ENCODE measurements at regions not wholly inside any gene's neighbourhood (a gene's known extent, or its start where the extent isn't known, plus 50 kb on each side); places are given as distances from the start of the nearest gene placed in this dataset.

DNA sequence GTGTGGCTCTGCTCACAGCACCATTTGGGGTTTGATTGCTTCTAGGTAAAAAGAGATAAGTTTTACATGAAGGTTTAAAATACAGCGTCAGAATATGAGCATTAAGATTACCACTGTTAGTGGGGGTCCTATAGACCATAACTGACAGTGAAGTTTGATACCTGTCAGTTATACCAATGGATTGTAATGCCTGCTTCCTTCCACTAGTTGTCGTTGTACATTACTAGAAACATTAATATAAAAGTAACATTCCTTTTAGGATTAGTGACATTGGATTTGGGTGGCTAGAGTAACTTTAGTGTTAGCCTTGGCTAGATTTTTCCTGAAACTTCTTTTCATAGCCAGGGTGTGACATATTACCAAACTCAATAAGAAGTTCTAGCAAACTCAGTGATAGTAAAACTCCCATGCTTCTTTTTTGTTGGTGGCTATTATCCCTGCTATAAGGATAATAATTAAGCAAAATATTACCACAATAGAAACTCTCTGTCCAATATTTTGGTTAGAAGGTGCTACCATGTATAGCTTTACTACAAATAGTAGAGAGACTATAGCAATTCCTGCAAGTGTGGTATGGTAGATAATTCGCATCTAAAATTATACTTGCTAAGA is 57.1 kb downstream of the FAM181B start:
- DNase-seq, result no peak

DNA sequence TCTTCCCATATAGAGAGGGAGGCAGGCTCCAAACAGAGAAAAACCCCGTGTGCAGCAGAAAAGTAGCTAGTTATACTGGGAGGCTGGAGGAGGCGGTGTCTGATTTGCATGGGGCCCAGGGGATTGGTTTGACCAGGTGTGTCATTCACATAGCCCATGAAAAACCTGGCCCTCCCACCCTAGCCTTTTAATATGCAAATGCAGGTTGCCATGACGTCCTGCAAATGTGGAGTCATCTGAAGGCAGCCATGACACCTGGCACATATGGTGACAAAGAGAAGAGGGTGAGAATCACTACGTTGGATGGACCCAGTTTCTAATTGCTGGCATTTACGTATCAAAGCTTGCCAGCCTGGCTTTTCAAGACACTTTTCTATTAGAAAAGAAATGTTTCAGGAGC is 57.8 kb downstream of the FAM181B start:
- no peak for DNase-seq

DNA sequence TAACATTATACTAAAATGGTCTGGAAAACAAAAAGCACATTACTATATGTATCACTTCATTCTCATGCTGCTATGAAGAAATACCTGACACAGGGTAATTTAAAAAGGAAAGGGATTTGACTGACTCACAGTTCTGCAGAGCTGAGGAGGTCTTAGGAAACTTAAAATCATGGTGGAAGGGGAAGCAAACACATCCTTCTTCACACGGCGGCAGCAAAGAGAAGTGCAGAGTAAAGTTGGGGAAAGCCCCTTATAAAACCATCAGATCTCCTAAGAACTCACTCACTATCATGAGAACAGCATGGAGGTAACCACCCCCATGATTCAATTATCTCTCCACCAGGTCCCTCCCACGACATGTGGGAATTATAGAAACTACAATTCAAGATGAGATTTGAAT is 60.0 kb downstream of the FAM181B start:
- DNase-seq, result no peak

DNA sequence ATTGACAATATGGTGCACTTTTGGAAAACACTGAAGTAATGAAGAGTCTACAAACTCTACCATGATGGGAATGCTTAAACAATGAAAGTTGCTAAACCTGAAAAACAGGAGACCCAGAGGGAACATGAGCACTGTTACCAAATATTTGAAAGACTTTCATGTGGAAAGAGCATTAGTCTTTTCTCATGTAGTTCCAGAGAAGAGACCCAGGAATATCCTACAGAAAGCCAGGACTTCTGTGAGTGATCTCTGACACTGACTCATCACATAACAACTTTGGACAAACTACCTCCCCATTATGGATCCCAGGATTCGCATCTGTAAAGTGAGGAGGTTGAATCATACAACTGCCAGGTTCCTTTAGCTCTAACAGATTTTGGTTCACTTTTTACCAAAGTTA is 62.2 kb downstream of the FAM181B start:
- DNase-seq, result no peak

DNA sequence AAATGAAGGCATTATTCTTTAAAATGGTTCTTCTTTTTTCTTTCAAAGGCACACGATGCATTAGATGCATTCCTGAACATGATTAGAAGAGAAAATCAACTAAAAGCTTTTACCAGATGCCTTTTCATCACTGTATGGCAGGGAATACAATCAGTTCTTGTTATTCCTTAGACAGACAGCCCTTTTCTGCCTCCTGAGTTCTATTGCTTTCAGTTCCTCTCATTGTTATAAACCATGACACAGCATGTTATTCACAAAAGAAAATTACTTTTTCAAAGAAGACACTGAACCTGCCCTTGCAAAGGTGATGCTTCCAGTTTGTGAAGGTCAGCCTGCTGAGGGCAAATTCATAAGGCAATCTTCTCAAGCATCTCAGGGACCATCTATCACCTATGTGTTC is 70.1 kb downstream of the FAM181B start:
- no peak for DNase-seq

DNA sequence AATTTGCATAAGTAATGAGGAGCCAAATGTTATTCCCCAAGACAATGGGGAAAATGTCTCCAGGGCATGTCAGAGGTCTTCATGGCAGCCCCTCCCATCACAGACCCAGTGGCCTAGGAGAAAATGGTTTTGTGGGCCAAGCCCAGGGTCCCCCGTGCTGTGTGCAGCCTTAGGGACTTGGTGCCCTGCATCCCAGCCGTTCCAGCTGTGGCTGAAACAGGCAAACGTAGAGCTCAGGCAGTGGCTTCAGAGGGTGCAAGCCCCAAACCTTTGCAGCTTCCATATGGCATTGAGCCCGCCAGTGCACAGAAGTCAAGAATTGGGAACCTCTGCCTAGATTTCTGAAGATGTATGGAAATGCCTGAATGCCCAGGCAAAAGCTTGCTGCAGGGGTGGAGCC is 79.9 kb downstream of the FAM181B start:
- no peak for DNase-seq

DNA sequence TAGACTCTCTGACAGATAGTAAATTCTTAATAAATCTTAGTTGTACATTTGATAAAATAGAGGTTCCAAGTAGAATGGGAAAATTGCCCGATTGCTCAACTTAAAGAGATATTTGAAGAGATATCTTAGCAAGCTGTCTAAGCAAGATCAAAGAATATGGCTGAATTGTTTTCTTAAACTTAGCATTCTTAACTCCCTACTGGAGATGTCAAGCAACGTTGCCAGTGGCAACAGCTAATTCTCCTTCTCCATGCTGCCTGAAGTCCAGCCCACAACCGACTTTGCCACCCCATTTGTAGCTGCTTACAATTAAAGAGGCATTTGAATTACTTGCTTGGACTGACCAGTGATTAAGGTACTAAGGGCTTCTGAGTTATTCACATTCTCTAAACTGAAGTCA is 94.4 kb downstream of the FAM181B start:
- DNase-seq, result no peak

DNA sequence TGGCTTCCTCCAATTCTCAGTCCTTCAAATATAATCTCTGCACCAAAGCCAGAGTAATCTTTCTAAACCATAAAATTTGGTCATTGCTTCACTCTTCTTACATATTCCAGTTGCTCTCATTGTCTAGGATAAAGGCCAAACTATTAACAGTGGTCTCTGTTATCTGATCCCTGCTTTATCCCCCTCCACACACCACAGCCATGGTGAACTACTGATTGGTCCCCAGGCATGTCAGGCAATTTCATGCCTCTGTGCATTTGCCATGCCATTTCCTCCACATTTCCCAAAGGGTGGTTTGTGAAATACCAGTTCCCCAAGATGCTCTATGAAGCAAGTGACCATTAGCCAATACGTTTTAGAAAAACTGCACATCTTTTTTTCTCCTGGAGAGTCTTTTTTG is 97.0 kb downstream of the FAM181B start:
- DNase-seq, result no peak

DNA sequence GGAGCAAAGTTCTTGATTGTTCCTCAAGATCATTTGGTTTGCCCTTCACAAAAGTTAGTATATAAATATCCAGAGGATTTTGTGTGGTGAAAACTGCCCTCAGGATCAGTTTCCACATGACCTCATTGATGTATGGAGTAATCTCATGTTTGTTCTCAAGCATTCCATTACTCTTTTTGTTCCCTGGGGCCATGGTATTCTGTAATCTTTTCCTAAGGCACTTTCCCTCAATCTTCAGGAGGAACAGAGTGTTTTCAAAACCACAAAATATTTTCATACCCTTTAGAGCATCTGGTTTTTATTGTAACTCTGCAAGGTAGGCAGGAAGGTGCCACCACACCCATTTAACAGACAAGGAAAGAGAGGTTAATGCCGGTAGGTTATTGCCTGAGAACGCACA is 99.6 kb downstream of the FAM181B start:
- DNase-seq, result no peak

DNA sequence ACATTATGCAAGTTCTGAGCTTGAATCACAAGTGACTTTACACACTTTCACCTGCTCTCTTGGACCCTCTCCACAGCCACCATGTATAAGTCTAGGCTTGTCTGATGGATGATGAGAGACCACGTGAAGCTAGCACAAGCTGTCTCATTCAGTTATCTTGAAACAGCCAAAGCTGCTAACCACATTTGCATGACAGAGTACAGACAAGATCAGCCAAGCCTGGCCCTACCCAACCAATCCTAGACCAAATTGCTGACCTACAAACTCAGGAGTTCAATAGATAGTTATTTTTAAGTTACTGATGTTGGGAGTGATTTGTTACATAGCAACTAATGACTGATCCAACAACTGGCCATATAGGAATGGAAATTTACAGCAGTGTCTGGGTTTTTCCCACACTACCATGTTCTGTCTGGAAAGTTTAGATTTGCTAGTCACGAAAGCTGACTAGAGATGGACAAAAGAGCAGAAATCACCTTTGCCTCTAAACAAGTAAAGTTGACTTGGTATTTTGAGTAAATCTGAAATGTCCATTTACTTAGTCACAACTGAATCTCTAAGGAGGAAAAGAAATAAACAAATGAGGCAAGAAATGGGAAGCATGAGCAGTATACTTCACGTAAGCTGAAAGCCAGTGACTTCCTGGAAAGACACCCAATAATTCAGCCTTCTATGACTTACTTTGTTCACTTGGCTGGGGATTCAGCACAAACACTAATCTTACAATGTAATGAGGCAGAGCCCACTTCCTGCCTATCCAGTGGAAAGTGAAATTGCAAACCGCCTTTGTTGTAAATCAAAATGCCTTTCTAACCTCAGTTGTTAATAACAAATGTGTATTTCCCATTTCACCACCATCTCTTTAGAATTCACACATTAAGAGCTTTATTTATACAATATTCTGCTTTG is 101.7 kb downstream of the FAM181B start:
- DNase-seq, result no peak

DNA sequence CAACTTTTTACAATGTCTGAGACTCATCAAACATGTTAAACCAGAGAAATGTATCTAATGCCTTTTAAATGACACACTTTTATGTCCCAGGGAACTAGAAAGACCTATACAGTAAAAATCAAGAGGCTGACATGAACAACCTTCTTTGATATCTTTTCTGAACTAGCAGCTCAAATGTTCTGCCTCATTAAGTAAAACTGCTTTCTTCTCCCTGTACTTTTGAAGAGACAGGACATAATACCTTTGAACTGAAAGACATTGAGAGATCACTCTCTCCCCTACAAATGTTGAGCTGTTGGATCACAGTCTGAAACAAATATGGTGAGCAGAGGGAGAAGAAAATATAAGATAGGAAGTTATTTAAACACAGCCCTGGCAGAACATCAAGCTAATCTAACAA is 123.0 kb downstream of the FAM181B start:
- DNase-seq, result no peak

DNA sequence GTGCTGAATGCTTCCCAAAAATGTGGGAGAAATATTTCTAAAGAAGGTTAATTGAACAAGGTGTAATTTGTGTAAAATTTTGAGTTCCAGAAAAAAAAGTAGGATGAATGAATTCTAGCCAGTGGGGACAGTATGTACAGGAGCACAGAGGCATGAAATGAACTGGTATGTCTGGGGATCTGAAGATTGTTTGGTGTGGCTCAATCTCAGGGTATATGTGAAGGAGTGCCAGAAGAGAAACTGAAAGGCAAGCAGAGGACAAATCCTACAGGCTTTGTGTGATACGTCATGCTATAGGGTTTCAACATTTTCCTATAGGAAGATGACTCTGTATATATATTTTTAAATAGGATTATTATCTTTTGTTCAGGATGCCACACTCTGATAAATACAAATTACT is 126.9 kb downstream of the FAM181B start:
- no peak for DNase-seq

DNA sequence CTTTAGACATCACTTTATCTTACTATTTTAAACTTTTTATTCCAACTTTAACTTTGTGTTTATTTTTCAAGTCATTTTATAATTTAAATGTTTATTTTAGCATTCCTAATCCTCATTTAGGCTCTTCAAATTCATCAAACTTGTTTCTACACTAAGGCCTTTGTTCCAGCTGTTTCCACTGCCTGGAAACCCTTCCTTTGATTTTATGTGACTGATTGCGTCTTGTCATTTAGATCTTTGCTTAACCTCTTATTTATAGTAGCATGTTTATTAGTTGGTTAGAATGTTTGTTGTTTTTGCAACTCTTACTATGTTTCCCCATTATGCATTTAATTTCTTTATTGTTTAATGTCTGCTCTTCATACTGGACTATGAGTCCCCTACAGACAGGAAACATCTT is 132.0 kb downstream of the FAM181B start:
- no peak for DNase-seq

DNA sequence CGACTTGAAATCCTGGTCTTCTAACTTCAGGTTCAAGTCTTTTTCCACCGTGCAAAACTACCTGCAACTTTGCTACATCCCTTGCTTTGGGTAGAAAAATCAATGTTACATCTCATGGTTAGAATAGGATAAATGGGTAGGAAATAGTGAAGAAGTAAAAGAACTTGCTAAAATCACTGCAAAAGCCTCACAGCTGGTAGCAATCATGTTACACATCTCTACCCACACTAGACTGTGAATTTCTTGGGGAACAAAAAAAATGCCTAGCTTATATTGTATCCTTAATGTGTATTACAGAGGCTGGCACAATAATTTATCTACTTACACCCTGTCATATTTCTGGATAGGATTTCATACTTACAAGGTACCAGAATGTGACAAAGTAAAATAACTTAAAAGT is 133.8 kb downstream of the FAM181B start:
- no peak for DNase-seq

DNA sequence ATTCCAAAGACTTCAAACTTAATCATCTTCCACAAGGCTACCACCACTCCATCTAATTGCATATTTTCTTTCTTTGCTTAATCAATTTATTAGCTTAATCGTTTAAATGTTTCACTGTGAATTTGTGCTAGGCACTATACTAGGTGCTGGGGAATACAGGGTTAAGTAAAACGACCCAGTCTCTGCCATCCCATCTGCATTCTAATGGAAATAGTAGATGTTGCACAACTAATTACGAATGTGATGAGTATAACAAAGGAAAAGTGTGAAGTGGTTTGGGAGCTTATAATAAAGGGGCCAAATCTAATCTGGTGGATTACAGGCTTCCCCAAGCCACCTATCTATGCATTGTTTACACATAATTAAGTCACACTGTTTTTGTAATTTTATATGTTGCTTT is 147.1 kb downstream of the FAM181B start:
- no peak for DNase-seq

DNA sequence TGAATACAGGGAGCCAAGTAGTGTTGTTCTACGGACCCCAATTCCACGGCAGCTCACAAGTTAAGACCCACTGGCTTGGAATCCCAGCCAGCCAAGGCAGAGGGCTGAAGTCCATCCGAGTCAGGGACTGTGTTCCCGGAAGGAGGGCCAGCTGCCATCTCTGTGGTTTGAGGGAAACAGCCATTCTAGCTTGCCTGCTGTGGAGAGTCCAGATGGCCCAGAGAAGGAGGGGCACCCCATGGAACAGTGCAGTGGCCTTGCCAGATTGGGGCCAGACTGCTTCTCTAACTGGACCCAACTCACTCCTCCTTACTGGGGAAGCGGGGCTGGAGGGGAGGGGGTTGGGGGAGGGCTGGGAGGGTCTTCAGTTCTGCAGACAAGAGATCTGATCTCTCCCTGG is 156.4 kb downstream of the FAM181B start:
- DNase-seq, result no peak

DNA sequence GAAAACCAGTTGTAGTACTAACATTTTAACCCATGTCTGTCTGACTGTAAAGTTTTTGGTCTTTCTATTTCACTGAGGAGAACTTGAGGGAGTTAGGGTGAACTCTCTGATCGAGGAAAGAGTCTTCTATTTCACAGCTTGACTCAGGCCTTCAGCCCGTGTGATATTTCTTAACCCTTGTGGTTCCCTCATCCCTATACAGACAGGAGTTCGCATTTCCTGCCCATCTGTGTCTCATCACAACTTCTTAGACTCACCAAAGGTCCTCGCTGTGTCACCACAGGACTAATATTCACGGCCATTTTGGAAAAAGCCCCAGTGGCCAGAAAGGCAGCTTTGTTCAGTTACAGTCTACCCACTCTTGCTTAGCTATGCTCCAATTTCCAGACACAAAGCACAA is 172.8 kb downstream of the FAM181B start:
- no peak for DNase-seq

DNA sequence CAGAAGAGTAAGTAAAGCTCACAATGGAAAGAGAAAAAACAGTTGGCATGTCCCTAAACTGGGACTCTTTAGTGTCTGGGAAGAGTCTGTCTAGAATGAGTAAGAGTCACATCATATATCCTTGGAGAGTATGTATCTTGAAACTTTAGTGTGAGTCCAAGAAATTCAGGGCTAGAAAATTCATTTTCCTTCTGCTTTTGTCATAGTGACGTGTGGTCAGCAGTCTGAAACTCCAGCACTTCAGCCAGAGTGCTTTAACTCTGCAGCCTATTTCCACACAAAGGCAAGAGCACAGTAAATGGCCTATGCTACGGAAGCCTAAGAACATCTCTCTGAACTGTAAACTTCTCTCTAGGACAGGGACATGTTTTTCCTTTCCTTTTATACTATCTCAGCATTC is 174.1 kb downstream of the FAM181B start:
- no peak for DNase-seq

DNA sequence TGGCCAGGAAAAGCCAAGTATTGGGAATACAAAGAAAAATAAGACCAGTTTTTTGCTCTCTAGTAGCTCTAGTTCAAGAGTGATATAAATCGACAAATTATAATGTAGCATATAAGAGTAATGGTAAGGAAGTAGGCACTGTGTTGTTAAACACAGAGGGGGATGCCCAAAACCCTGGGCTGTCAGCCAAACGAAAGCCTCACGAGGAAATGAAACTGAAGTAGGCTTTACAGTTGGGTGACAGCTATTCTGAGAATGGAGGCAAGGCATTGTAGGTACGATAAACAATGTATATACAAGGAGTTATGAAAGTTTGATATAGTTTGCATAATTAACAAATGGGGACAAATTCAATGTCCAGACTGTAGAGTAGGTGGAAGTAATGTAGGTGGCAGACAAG is 176.4 kb downstream of the FAM181B start:
- no peak for DNase-seq

DNA sequence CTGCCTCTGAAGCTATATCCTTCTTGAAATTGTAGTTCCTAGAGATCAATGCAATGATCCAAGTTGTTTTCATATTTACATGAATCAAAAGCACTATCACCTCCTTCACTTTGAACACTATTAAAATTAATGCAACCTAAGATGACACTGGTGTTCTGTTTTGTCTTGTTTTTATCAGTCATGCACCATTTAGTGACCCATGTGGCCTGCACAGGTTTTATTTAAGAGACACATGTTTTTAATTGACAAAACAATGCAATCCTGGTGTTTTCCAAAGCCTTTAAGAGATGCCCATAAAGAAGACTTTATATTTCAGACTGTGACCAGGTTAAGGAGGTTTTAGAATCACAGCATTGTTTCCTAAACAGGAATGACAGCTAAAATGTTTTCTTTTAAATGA is 177.5 kb downstream of the FAM181B start:
- DNase-seq, result no peak

DNA sequence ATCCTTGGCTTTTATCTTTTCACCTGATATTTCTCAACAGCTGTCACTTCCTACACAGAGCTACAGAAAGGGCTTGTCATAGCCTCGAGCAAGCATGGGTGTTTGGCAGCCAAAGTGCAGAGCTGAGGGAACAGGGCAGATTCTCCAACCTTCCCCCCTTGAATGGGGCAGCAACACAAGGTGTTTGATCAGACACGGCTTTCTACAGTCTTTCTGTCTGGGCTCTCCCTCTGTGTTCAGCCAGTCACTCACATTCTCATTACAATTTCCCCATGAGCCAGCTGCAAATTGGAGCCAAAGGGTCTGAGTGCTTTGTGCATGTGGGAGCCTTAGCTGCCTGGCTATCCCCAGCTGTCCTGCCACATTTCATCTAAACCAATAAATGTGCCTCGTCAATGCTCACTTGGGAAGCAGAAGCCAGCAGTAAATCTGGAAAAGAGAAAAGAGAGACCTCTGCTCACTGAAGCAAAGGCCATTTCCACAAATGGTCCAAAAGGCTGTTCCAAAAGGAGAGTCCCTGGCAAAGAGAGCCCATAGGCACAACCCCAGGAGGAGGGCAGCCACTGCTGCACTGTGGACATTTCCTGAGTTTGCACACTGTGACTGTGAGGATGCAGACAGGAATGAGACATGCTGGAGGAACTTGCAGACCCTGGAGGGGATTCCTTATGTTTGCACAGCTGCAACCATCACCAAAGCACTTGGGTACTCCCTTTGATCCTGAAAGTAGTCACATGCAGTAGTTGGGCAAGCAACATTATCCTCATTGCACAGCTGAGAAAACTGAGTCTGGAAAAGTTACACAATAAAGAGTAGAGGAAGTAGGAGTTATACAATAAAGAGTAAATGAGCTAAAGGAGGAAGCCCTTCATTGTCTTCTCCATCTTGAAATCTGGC is 186.8 kb downstream of the FAM181B start:
- DNase-seq, result no peak

DNA sequence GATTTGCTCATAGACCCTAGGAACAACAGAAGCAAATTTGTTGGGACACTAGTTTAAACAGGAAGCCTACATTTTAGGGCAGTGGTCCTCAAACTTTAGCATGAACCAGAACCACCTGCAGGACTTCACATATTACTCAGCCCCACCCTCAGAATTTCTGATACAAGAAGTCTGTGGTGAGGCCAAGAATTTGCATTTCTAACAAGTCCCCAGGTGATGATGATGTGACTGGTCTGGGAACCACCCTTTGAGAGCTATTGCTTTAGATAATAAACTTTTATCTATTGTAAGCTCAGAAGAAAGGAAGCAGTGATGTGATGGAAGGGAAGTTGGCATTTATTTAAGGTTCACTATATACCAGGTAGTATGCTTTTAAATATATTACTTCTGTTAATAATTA is 194.0 kb downstream of the FAM181B start:
- no peak for DNase-seq

DNA sequence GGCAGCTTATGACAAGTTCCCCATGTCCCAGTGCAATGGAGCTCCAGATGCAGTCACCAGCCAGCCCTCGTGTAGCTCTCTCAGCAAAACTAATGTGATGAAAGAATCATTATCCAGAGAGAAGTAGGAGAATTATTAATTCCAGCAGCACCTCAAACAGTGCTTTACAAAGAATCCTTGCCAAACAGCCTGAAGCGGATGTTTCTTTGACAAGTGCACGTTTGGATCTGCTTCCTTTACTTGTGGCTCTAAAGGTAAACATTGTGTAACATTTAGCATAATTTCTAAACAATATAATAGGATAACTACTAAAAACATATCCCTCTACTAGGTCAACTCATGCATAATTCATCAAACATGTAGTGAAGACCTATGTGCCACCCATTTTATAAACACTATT is 197.0 kb downstream of the FAM181B start:
- DNase-seq, result peak; percentile 33
